MM.1S (cell line): ENCODE measurements at regions not wholly inside any gene's neighbourhood (a gene's known extent, or its start where the extent isn't known, plus 50 kb on each side); places are given as distances from the start of the nearest gene placed in this dataset.

Experiments used
- DNase-seq: peaks from one replicate; pipeline ENCODE4 v3.0.0-alpha.2; 2015
- H2AFZ ChIP-seq: fragments of 300-600 bp; sonication (generic); 2 replicates; pipeline ENCODE4 v1.6.0; 2016; ENCODE audit warnings: antibody characterized with exemption, low read length
- H3F3A ChIP-seq: fragments of 300-600 bp; sonication (generic); 2 replicates; pipeline ENCODE4 v1.6.1; 2016; ENCODE audit warnings: mild to moderate bottlenecking, antibody characterized with exemption, low read length, moderate library complexity, mixed read lengths; ENCODE audit not compliant: insufficient read depth
- H3K27ac ChIP-seq: fragments of 300-600 bp; sonication (generic); 2 replicates; pipeline ENCODE4 v1.5.1; 2016; ENCODE audit warnings: mild to moderate bottlenecking, low read length
- H3K27me3 ChIP-seq: fragments of 300-600 bp; sonication (generic); replicated peaks from 2 replicates; pipeline ENCODE4 v1.6.0; 2016; ENCODE audit warnings: low read length; ENCODE audit not compliant: insufficient read depth
- H3K36me3 ChIP-seq: fragments of 300-600 bp; sonication (generic); replicated peaks from 2 replicates; pipeline ENCODE4 v1.6.1; 2016; ENCODE audit warnings: mild to moderate bottlenecking, low read length, mixed read lengths; ENCODE audit not compliant: insufficient read depth
- H3K4me1 ChIP-seq: fragments of 300-600 bp; sonication (generic); 2 replicates; pipeline ENCODE4 v1.6.1; 2016; ENCODE audit warnings: low read length, mixed read lengths
- H3K4me2 ChIP-seq: fragments of 300-600 bp; sonication (generic); 2 replicates; pipeline ENCODE4 v1.6.0; 2016; ENCODE audit warnings: low read depth, low read length
- H3K4me3 ChIP-seq: fragments of 300-600 bp; sonication (generic); 2 replicates; pipeline ENCODE4 v1.5.1; 2016; ENCODE audit warnings: low read length, mixed read lengths
- H3K79me2 ChIP-seq: fragments of 300-600 bp; sonication (generic); 2 replicates; pipeline ENCODE4 v1.6.1; 2016; ENCODE audit warnings: mixed run types, low read length, mixed read lengths
- H3K9ac ChIP-seq: fragments of 300-600 bp; sonication (generic); 2 replicates; pipeline ENCODE4 v1.6.1; 2016; ENCODE audit warnings: low read length, mixed read lengths
- H3K9me2 ChIP-seq: fragments of 300-600 bp; sonication (generic); replicated peaks from 2 replicates; pipeline ENCODE4 v1.6.1; 2016; ENCODE audit warnings: mild to moderate bottlenecking, low read length, mixed read lengths; ENCODE audit not compliant: insufficient read depth
- H3K9me3 ChIP-seq: fragments of 300-600 bp; sonication (generic); replicated peaks from 2 replicates; pipeline ENCODE4 v1.6.1; 2016; ENCODE audit warnings: mild to moderate bottlenecking, low read length, mixed read lengths; ENCODE audit not compliant: insufficient read depth
- H4K20me1 ChIP-seq: fragments of 300-600 bp; sonication (generic); 2 replicates; pipeline ENCODE4 v1.6.1; 2016; ENCODE audit warnings: mild to moderate bottlenecking, low read length, moderate library complexity, mixed read lengths; ENCODE audit not compliant: insufficient read depth
- CTCF ChIP-seq: fragments of 300-600 bp; sonication (generic); IDR thresholded peaks from 2 replicates; pipeline ENCODE4 v1.5.1; 2016; ENCODE audit warnings: antibody characterized with exemption, low read length, mixed read lengths
- EZH2 ChIP-seq: fragments of 300-600 bp; sonication (generic); optimal IDR thresholded peaks from 2 replicates; pipeline ENCODE3; 2017; ENCODE audit warnings: low read depth, mild to moderate bottlenecking, antibody characterized with exemption, low read length, mixed read lengths
- EZH2phosphoT487 ChIP-seq: fragments of 300-600 bp; sonication (generic); IDR thresholded peaks from 2 replicates; pipeline ENCODE4 v1.6.1; 2018; ENCODE audit warnings: antibody characterized with exemption, low read length

- no peaks in the 10 kb centered on the region for H3K27me3 ChIP-seq
- H3K4me2 ChIP-seq, result no peak overlapping the region
- no peak for TF ChIP-seq EZH2phosphoT487
- no peak for TF ChIP-seq CTCF
- no peak for TF ChIP-seq EZH2
- H3K4me1 ChIP-seq, result no peaks in the 10 kb centered on the region
- no peak overlapping the region for H2AFZ ChIP-seq
- no peaks in the 10 kb centered on the region for H3K79me2 ChIP-seq
- no peaks in the 10 kb centered on the region for H3K9me2 ChIP-seq
- no peak overlapping the region for H3K9ac ChIP-seq
- H3F3A ChIP-seq, result no peaks in the 10 kb centered on the region
- no peak overlapping the region for H3K4me3 ChIP-seq
- no peak for DNase-seq
- no peaks in the 10 kb centered on the region for H3K9me3 ChIP-seq
- no peak overlapping the region for H3K27ac ChIP-seq
- no peaks in the 10 kb centered on the region for H3K36me3 ChIP-seq
- H4K20me1 ChIP-seq, result no peaks in the 10 kb centered on the region
These were observed 93.6 kb downstream of the ZNF281 start for GRCh38 chr1:200316148-200316803.

DNA sequence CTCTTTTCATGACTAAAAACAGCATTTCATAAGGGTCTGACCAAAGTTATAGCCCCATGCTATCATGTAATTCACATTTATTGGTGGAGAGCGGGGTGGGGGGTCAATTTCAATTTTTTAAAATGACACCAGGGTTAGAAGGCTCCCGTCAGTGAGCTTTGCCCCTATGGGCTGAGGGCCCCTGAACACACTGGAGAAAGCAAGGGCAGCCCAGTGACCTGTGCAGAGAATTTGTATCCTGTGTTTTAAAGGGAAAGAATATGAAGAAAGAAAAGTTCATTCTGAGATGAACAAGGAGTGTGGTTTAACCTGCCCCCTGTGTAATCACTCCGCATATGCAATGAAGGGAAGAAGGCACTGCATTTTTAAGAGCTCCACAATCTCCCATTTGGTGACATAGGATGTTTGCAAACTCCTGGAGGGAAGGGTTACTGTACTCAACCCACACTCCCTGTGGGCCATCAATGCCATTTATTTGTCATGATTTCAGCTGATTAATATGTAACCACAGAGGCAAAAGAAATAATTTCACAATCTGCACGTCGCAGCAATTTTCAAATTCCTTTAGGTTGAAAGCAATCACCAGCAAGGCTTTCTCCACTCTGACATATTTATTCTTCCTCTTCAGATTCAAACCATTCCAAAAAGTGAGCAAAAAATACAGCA, 95.6 kb downstream of the ZNF281 start:
- H3K9ac ChIP-seq, result no peak overlapping the region
- no peak overlapping the region for H3K27ac ChIP-seq
- no peak overlapping the region for H3K4me3 ChIP-seq
- H3K4me1 ChIP-seq, result no peaks in the 10 kb centered on the region
- TF ChIP-seq EZH2 (no peak), EZH2phosphoT487 (no peak), CTCF (no peak)
- no peaks in the 10 kb centered on the region for H4K20me1 ChIP-seq
- H3K79me2 ChIP-seq, result no peaks in the 10 kb centered on the region
- H3K4me2 ChIP-seq, result no peak overlapping the region
- H3K9me2 ChIP-seq, result no peaks in the 10 kb centered on the region
- H2AFZ ChIP-seq, result no peak overlapping the region
- no peaks in the 10 kb centered on the region for H3F3A ChIP-seq
- no peaks in the 10 kb centered on the region for H3K36me3 ChIP-seq
- no peak for DNase-seq
- no peaks in the 10 kb centered on the region for H3K9me3 ChIP-seq
- H3K27me3 ChIP-seq, result no peaks in the 10 kb centered on the region

DNA sequence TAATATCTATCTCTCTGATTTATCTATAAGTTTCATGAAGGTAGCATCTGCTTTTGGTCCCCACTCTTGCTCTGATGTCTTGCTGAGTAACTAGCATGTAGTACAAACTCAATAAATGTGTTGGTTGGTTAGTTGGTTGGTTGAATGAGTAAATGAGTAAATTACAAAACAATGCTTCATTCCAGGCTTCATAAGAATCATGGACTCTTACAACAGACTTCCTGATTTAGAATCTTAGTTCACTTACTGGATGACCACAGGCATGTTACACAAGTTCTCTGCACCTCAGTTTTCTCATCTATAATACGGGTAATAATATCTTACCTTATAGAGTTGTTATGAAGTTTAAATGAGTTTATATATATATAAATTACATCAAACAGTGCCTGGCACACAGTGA, 98.6 kb downstream of the ZNF281 start:
- no peak overlapping the region for H3K4me3 ChIP-seq
- peaks cover 7% of the 10 kb centered on the region; the same call in 1 of the 2 replicates for H3F3A ChIP-seq
- H3K4me2 ChIP-seq, result no peak overlapping the region
- H3K4me1 ChIP-seq, result peaks cover 7% of the 10 kb centered on the region; the same call in 1 of the 2 replicates
- no peak for TF ChIP-seq EZH2
- TF ChIP-seq CTCF, result no peak
- no peak for TF ChIP-seq EZH2phosphoT487
- H3K9me3 ChIP-seq, result no peaks in the 10 kb centered on the region
- H2AFZ ChIP-seq, result no peak overlapping the region
- DNase-seq, result no peak
- H3K27ac ChIP-seq, result no peak overlapping the region
- no peaks in the 10 kb centered on the region for H4K20me1 ChIP-seq
- H3K9me2 ChIP-seq, result no peaks in the 10 kb centered on the region
- H3K9ac ChIP-seq, result no peak overlapping the region
- H3K36me3 ChIP-seq, result no peaks in the 10 kb centered on the region
- H3K27me3 ChIP-seq, result no peaks in the 10 kb centered on the region
- no peaks in the 10 kb centered on the region for H3K79me2 ChIP-seq
